Progenitor cell of endocrine pancreas (in vitro differentiated cells): ENCODE measurements at regions not wholly inside any gene's neighbourhood (a gene's known extent, or its start where the extent isn't known, plus 50 kb on each side); places are given as distances from the start of the nearest gene placed in this dataset.

Source experiments
- DNase-seq: peaks from one replicate; pipeline ENCODE4 v3.0.0; 2021; ENCODE audit warnings: low spot score; ENCODE audit not compliant: unreplicated experiment
- H3K27ac Mint-ChIP-seq: 2 replicates; pipeline ENCODE4 v1.8.0; 2021; ENCODE audit warnings: mild to moderate bottlenecking, moderate library complexity, mixed read lengths
- H3K27me3 Mint-ChIP-seq: 2 replicates; pipeline ENCODE4 v1.8.0; 2021; ENCODE audit warnings: mixed read lengths
- H3K36me3 Mint-ChIP-seq: 2 replicates; pipeline ENCODE4 v1.8.0; 2022; ENCODE audit warnings: mixed read lengths; ENCODE audit not compliant: insufficient read depth
- H3K4me1 Mint-ChIP-seq: 2 replicates; pipeline ENCODE4 v1.8.0; 2021; ENCODE audit warnings: low read depth, mixed read lengths
- H3K4me3 Mint-ChIP-seq: 2 replicates; pipeline ENCODE4 v1.8.0; 2021; ENCODE audit warnings: low read depth, mild to moderate bottlenecking, moderate library complexity, mixed read lengths
- H3K9me3 Mint-ChIP-seq: 2 replicates; pipeline ENCODE4 v1.8.0; 2021; ENCODE audit warnings: low read depth, mixed read lengths
- CTCF ChIP-seq: fragments of 200-600 bp; sonication (generic); IDR thresholded peaks from one replicate; pipeline ENCODE4 v1.5.0; 2021; ENCODE audit warnings: antibody characterized with exemption, mild to moderate bottlenecking; ENCODE audit not compliant: unreplicated experiment

- no peaks in the 10 kb centered on the region for H3K36me3 Mint-ChIP-seq
- no peak overlapping the region for H3K27ac Mint-ChIP-seq
- TF ChIP-seq CTCF = no peak
- no peak overlapping the region for H3K4me3 Mint-ChIP-seq
- no peak for DNase-seq
- peaks cover 3% of the 10 kb centered on the region for H3K27me3 Mint-ChIP-seq
- no peaks in the 10 kb centered on the region for H3K9me3 Mint-ChIP-seq
- H3K4me1 Mint-ChIP-seq = peaks cover 6% of the 10 kb centered on the region
These were observed 87.9 kb upstream of the MEF2A start for GRCh38 chr15:99477791-99478471.

- no peak for TF ChIP-seq CTCF
- DNase-seq = no peak
- H3K9me3 Mint-ChIP-seq = no peaks in the 10 kb centered on the region
- no peaks in the 10 kb centered on the region for H3K36me3 Mint-ChIP-seq
- no peak overlapping the region for H3K27ac Mint-ChIP-seq
- H3K4me1 Mint-ChIP-seq = peaks cover 6% of the 10 kb centered on the region
- peaks cover 3% of the 10 kb centered on the region for H3K27me3 Mint-ChIP-seq
- H3K4me3 Mint-ChIP-seq = no peak overlapping the region
These were observed 86.8 kb upstream of the MEF2A start for GRCh38 chr15:99478977-99479376.

- TF ChIP-seq CTCF = no peak
- Mint-ChIP-seq H3K4me1 (peaks cover 6% of the 10 kb centered on the region), H3K9me3 (no peaks in the 10 kb centered on the region), H3K36me3 (no peaks in the 10 kb centered on the region), H3K4me3 (no peak overlapping the region), H3K27ac (no peak overlapping the region), H3K27me3 (peaks cover 4% of the 10 kb centered on the region)
- no peak for DNase-seq
These were observed 85.6 kb upstream of the MEF2A start for GRCh38 chr15:99480016-99480810.

GRCh38 chr15:99481113-99481950 is 84.5 kb upstream of the MEF2A start:
- no peak for DNase-seq
- peaks cover 9% of the 10 kb centered on the region for H3K4me1 Mint-ChIP-seq
- H3K36me3 Mint-ChIP-seq = no peaks in the 10 kb centered on the region
- no peak overlapping the region for H3K27ac Mint-ChIP-seq
- TF ChIP-seq CTCF = no peak
- H3K4me3 Mint-ChIP-seq = no peak overlapping the region
- H3K9me3 Mint-ChIP-seq = no peaks in the 10 kb centered on the region
- peaks cover 15% of the 10 kb centered on the region for H3K27me3 Mint-ChIP-seq

GRCh38 chr15:99481951-99482230 is 83.9 kb upstream of the MEF2A start:
- Mint-ChIP-seq H3K9me3 (no peaks in the 10 kb centered on the region), H3K27me3 (peaks cover 18% of the 10 kb centered on the region), H3K4me1 (peaks cover 7% of the 10 kb centered on the region), H3K4me3 (no peak overlapping the region), H3K27ac (no peak overlapping the region), H3K36me3 (no peaks in the 10 kb centered on the region)
- no peak for DNase-seq
- TF ChIP-seq CTCF = no peak
